ENCODE measurements at regions not wholly inside any gene's neighbourhood (a gene's known extent, or its start where the extent isn't known, plus 50 kb on each side); places are given as distances from the start of the nearest gene placed in this dataset.

DNA sequence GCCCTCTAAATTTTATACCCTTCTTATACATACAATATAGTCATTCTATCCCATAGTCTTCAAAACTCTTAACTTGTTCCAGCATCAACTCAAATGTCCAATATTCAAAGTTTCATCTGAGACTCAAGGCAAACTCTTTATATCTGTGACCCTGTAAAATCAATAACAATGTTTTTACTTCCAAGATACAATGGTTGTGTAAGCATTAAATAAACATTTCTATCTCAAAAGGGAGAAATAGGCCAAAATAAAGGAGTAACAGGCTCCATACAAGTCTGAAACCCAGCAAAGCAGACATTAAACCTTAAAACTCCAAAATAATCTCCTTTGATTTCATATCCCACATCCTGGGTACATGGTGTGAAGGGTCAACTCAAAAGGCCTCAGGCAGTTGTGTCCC, 1299.1 kb downstream of the MRPL39 start:
- DNase-seq: no peak

DNA sequence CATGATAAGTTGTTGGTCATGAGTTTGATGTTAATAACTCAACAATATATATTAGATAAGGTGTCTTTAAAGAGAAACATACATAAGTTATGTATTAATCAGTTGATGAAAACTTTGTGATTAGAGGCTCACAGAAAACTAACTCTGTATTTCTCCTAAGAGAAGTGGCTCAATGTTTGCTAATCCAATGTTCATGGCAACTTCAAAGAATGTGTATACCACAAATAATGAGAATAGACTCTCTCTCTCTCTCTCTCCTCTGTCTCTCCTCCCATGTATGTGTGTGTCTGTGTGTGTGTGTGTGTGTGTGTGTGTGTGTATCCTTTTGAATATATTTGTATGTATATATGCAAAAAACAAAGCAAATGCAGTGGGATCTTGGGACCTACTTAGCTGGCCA, 1304.9 kb downstream of the MRPL39 start:
- no peak for DNase-seq

- no peak for DNase-seq
These were observed 1309.2 kb downstream of the MRPL39 start for GRCh38 chr21:24298040-24298439.

DNA sequence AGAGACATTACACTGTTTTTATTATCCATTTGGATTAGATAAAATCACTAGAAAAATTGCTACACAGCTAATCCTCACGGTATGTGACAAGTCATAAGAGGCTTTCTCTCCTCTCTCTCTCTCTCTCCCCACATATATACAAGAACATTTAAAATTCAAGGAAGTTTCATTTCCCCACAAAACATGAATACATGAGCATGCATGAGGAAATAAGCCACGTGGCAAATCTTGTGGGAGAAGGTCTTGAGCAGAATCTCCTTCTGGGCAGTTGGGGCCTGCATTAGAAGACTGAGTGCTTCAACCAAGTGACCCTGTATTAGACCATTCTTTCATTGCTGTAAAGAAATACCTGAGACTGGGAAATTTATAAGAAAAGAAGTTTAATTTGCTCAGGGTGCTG, 1313.1 kb downstream of the MRPL39 start:
- no peak for DNase-seq

GRCh38 chr21:24290151-24290833, 1317.0 kb downstream of the MRPL39 start:
- DNase-seq: no peak

DNA sequence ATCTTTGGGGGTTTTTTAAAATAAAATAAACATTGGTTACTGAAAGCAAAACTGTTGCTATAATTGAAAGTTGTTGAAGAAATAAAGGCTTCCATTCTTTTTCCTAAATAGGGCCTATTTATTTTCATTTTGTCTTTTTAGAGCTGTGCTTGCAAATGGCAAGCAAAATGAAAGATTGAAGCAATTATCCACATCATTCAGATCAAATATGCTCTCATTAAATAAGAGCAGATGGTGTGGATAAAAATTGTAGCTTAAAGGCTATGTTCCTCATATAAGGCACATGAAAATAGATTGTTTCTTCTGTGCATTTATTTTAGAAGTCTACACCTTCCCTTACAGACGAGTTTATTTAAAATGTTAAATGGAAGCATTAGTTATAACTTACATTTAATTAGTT, 1317.7 kb downstream of the MRPL39 start:
- no peak for DNase-seq

DNA sequence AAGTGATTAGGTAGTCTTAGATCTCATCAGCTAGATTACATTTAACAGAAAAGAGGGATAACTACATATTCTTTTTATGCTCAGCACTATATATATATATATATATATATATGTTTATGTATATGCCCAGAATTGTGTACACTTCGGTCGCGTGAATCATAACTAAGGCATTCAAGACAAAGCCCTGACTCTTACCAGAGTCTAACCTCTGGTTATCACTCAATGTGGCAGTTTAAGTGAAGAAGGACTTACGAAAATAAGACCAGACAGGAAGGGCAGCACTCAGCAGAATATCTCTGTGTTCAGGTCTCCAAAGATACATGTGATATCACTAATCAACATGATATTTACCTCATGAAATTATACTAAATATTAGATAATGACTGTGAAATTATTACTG, 1326.7 kb downstream of the MRPL39 start:
- DNase-seq: no peak

DNA sequence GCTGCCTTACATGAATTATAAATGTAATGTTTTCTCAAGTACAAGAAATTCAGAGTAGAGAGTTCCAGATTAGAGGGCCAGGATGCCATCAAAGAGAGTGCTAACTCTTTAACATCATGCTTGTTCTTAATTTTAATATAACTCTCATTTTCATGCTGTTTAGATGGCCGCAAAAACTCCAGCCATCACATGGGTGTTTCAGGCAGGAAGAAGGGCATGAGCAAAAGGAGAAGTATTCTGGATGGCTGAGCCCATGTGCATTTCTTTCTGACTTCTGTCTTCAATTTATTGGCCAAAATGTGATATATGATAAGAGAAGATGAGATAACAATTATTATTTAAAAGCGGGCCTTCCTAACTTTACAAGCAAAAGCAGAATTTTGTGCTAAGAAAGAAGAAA, 1328.6 kb downstream of the MRPL39 start:
- no peak for DNase-seq

GRCh38 chr21:24276204-24276603, 1331.1 kb downstream of the MRPL39 start:
- no peak for DNase-seq

DNA sequence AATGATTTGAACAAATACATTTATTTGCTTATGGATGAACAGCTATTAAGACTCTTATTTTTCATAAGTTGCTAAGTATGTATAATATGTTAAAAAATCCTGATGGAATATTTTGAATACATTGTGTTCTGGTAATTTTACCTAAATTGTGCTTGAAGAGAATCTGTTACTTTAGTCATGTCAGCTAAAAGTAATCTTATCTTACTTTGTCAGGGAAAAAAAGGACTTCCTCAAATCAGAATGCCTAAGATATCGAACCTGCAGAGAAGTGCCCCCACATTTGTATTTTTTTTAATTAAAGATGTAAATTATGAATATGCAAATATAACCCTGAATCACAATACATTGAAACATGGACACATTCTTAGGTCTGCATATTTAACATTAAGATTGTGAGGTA, 1331.7 kb downstream of the MRPL39 start:
- DNase-seq: no peak

DNA sequence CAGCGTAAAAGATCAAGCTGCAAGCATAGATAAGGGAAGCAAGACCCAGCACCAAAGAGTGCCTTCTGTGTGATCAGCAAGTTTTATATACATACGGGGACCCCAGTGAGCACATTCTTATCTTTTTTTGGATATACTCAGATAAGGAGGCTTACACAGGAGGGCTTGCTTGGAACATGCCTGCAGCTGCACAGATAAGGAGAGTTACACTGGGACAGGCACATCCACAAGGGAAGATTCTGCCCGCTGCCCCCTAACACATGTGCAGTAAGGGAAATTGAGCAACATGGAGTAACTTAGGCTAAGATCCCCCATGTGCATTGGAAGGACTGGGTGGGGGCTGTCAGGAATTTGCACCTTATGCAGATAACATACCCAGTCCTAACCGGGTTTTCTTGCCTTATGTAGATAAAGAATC, 1334.8 kb downstream of the MRPL39 start:
- no peak for DNase-seq

- no peak for DNase-seq
These were observed 1341.3 kb downstream of the MRPL39 start for GRCh38 chr21:24265987-24266386.

DNA sequence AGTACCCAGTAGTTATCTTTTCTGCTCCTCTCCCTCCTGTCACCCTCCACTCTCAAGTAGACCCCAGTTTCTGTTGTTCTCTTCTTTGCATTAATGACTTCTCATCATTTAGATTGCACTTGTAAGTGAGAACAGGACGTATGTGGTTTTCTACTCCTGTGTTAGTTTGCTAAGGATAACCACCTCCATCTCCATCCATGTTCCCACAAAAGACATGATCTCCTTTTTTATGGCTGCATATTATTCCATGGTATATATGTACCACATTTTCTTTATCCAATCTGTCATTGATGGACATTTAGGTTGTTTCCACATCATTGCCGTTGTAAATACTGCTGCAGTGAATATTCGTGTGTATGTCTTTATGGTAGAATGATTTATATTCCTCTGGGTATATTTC, 1346.5 kb downstream of the MRPL39 start:
- DNase-seq: no peak

- no peak for DNase-seq
These were observed 1348.0 kb downstream of the MRPL39 start for GRCh38 chr21:24259241-24259640.

GRCh38 chr21:24255591-24255990, 1351.7 kb downstream of the MRPL39 start:
- no peak for DNase-seq

- no peak for DNase-seq
These were observed 1381.8 kb downstream of the MRPL39 start for GRCh38 chr21:24225431-24225830.

DNA sequence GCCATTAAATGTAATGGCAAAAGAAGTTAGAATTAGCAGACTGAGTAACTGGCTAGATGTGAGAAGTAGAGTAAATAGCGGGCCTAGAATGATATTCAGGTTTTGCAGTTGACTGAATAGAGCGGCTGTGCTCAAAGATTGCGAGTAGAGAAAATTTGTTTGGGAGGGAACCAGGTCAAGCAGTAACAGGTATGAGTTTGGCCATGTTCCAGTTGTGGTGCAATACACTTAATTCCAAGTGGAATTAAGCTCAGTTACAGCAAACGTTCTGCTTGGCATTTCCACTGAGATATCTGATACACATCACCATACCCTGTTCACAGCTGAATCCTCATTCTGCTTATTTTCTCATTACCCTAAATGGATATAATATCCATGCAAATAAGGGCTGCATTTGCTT, 1382.9 kb downstream of the MRPL39 start:
- no peak for DNase-seq

DNA sequence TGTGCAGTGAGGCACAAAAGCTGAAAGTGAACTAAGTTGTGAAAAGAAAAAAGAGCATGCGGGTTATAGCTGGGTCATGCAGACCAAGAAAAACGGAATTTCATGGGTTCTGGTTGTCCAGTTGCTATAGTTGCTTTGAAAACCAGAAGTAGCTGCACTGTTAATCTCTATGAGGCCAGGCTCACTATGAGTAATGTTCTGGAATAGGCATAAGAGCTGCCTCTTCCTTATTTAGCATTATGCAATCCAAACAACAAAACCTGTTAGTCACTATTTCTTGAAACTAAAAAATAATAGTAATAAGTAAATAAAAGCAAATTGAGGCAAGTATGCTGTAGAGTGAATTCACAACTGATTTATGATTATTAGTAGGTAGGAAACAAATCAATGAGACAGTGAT, 1383.7 kb downstream of the MRPL39 start:
- no peak for DNase-seq

DNA sequence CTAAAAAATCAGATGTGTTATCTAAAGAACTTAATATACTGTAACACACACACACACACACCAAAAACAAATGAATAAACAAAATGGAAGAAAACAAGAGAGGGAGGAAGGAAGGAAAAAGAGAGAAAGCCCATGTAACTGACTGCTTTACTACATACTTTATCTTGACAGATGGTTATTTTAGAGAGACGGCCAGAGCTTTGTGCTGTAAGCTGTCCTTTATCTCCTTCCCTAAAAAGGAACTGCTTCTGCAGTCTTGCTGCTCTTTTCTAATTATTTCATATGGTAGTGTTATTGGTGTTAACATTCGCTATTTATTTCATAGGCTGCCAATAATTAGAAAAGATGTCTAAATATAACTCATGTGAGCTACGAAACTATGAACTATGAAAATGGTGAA, 1384.6 kb downstream of the MRPL39 start:
- no peak for DNase-seq

DNA sequence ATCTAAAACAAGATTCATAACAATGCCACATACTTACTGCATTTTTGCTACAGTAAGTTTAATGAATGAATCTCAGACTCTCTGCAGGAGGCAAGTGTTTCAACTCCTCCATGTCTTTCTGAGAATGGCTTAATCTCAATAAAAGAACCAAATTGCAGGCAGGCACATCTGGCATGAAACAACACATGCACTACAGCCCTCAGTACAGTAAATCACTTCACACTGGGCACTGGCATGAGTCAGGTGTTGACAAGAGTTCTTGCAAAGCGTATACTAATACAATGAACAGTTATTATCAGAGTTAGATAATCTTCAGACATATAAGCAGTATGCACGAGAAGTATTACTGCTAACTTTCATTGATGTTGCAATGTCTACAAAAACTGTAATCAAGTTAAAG, 1386.8 kb downstream of the MRPL39 start:
- DNase-seq: no peak

GRCh38 chr21:24217151-24217550, 1390.1 kb downstream of the MRPL39 start:
- no peak for DNase-seq

GRCh38 chr21:24210130-24210529, 1397.2 kb downstream of the MRPL39 start:
- DNase-seq: no peak

GRCh38 chr21:24208562-24209260, 1398.6 kb downstream of the MRPL39 start:
- DNase-seq: no peak

DNA sequence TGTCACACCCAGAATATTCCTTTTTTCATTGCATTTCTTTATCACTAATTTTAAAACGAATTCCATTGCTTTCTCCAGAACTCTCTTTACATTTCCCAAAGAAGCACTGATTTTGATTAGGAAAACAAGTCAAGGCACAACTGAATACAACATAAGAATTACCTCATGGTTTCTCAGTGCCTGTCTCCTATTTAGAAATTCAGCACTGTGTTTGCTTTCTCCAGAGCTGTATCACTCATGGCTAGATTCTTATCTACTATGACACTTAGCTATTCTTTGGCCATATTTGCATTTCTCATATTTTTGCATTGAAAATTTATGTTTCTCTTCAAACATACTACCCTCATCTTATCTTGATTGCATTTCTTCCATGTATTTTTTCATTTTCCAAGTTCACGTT, 1402.0 kb downstream of the MRPL39 start:
- no peak for DNase-seq

GRCh38 chr21:24204641-24205040, 1402.6 kb downstream of the MRPL39 start:
- no peak for DNase-seq

Measured in HCEC 1CT (cell line).